Right lobe of liver (tissue), 4 donors: ENCODE measurements at regions not wholly inside any gene's neighbourhood (a gene's known extent, or its start where the extent isn't known, plus 50 kb on each side); places are given as distances from the start of the nearest gene placed in this dataset.

Experiments used
- CTCF ChIP-seq, 4 donors: fragments of 200-600 bp in 3 of 4; fragments of 450-650 bp in 1 of 4; IDR thresholded peaks; one replicate each; pipeline versions ENCODE4 v1.5.1 to v1.8.0; 2016 to 2022; ENCODE audit warnings: antibody characterized with exemption in 4 of 4, mild to moderate bottlenecking in 2 of 4
- POLR2A ChIP-seq: fragments of 450-650 bp; IDR thresholded peaks from one replicate; pipeline ENCODE4 v1.6.1; 2017; ENCODE audit warnings: antibody characterized with exemption, mild to moderate bottlenecking
- donor health status: DM: no; HTN: no; CAD: no.
- donor health status: DM: no; HTN: no; CAD: no.
- donor health status: DM: no; HTN: yes; CAD: no.

- TF ChIP-seq CTCF (IDR thresholded peaks at IDR 0.05) (no peak), POLR2A (no peak)
Observed at GRCh38 chr11:27871056-27871455, 170.8 kb upstream of the BDNF start.
